ENCODE measurements at regions not wholly inside any gene's neighbourhood (a gene's known extent, or its start where the extent isn't known, plus 50 kb on each side); places are given as distances from the start of the nearest gene placed in this dataset.

- no peak for TF ChIP-seq CTCF (conservative IDR thresholded peaks at IDR 0.05; ENCODE audit: low read depth, low read length)
- no peak overlapping the region for H3K4me3 ChIP-seq (ENCODE audit: low read length)
- peak; percentile 30 for DNase-seq (ENCODE audit: low read depth)
Observed at GRCh38 chr12:108399514-108399913, 60.4 kb upstream of the CMKLR1 start.

- no peak for TF ChIP-seq CTCF (conservative IDR thresholded peaks at IDR 0.05; ENCODE audit: low read depth, low read length)
- no peak overlapping the region for H3K4me3 ChIP-seq (ENCODE audit: low read length)
- DNase-seq (ENCODE audit: low read depth) = no peak
Observed at GRCh38 chr12:108394196-108394595, 55.1 kb upstream of the CMKLR1 start.

GRCh38 chr12:108392284-108392683 is 53.2 kb upstream of the CMKLR1 start:
- no peak for TF ChIP-seq CTCF (conservative IDR thresholded peaks at IDR 0.05; ENCODE audit: low read depth, low read length)
- DNase-seq (ENCODE audit: low read depth) = no peak
- H3K4me3 ChIP-seq (ENCODE audit: low read length) = no peak overlapping the region

- TF ChIP-seq CTCF (conservative IDR thresholded peaks at IDR 0.05; ENCODE audit: low read depth, low read length) = no peak
- H3K4me3 ChIP-seq (ENCODE audit: low read length) = no peak overlapping the region
- no peak for DNase-seq (ENCODE audit: low read depth)
Observed at GRCh38 chr12:108390495-108391203, 51.5 kb upstream of the CMKLR1 start.

- no peak overlapping the region for H3K4me3 ChIP-seq (ENCODE audit: low read length)
- no peak for TF ChIP-seq CTCF (conservative IDR thresholded peaks at IDR 0.05; ENCODE audit: low read depth, low read length)
- DNase-seq (ENCODE audit: low read depth) = no peak
Observed at GRCh38 chr12:108389544-108389943, 50.4 kb upstream of the CMKLR1 start.
